ENCODE measurements at regions not wholly inside any gene's neighbourhood (a gene's known extent, or its start where the extent isn't known, plus 50 kb on each side); places are given as distances from the start of the nearest gene placed in this dataset.

GRCh38 chr22:26974034-26974433, 316.6 kb downstream of the MIAT start:
- Histone ChIP-seq H3K9ac (ENCODE audit: low read length) (no peak overlapping the region), H3K9me2 (ENCODE audit: low read depth, low read length) (no peaks in the 10 kb centered on the region), H3K4me2 (ENCODE audit: low read length) (no peak overlapping the region), H3K36me3 (ENCODE audit: insufficient read depth, low read length) (no peaks in the 10 kb centered on the region), H3F3A (ENCODE audit: insufficient read depth, low read length) (no peaks in the 10 kb centered on the region), H3K9me3 (ENCODE audit: low read length) (no peaks in the 10 kb centered on the region), H2AFZ (ENCODE audit: low read length) (no peak overlapping the region), H3K27me3 (ENCODE audit: insufficient read depth, low read length) (no peaks in the 10 kb centered on the region), H3K79me2 (ENCODE audit: insufficient read depth, low read length) (no peaks in the 10 kb centered on the region), H3K27ac (ENCODE audit: low read depth, low read length, poor library complexity, severe bottlenecking) (no peak overlapping the region), H3K4me3 (ENCODE audit: low read depth, low read length, poor library complexity, severe bottlenecking) (no peak overlapping the region), H4K20me1 (ENCODE audit: insufficient read depth, low read length) (no peaks in the 10 kb centered on the region), H3K4me1 (ENCODE audit: insufficient read depth, low read length, severe bottlenecking) (no peaks in the 10 kb centered on the region)
- TF ChIP-seq EZH2 (IDR thresholded peaks at IDR 0.05; ENCODE audit: borderline replicate concordance, low read length): no peak
- TF ChIP-seq CTCF (IDR thresholded peaks at IDR 0.05; ENCODE audit: low read length): no peak

DNA sequence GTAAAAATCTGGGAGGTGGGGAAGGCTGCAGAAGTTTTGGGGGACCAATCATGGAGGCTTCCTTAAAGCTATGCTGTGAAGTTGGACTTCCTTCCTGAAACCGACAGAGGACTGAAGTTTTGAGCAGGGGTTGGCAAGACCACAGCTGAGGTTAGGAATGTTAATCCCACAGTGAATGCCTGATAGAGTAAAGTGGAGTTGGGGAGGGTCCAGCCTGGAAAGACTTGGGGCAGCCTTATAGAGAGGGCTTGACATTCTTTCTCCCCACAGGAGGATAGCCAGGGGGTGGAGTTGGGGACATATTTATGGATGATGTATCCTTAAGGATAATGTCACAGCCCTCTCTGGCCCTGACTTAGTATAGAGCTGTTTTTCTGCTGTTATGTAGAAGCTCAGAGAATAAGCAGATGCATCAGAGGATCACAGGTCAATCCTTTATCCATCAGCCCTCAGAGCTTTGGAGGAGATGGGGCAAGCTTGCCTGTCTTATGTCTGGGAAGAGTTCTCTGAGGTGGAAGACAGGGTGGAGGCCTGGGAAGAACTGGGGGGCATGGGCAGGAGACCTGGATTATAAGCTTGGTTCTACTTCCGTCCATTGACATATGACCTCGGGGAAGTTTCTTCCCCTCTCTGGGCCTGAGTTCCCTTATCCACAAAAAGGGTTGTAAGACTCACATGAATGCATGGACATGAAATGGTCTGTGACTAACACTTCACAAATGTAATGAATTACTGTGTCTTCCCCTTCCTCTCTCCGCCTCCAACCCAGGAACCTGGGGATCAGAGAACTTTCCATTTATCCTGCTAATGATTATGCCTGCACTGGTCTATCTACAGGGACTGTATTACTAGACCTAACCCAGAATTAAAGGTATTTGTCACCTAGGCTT, 317.8 kb downstream of the MIAT start:
- Histone ChIP-seq H3K9me3 (ENCODE audit: low read length) (no peaks in the 10 kb centered on the region), H4K20me1 (ENCODE audit: insufficient read depth, low read length) (no peaks in the 10 kb centered on the region), H3K4me1 (ENCODE audit: insufficient read depth, low read length, severe bottlenecking) (no peaks in the 10 kb centered on the region), H3K36me3 (ENCODE audit: insufficient read depth, low read length) (no peaks in the 10 kb centered on the region), H3K27ac (ENCODE audit: low read depth, low read length, poor library complexity, severe bottlenecking) (no peak overlapping the region), H2AFZ (ENCODE audit: low read length) (no peak overlapping the region), H3K9ac (ENCODE audit: low read length) (no peak overlapping the region), H3K27me3 (ENCODE audit: insufficient read depth, low read length) (no peaks in the 10 kb centered on the region), H3K4me3 (ENCODE audit: low read depth, low read length, poor library complexity, severe bottlenecking) (no peak overlapping the region), H3K9me2 (ENCODE audit: low read depth, low read length) (no peaks in the 10 kb centered on the region), H3K4me2 (ENCODE audit: low read length) (no peak overlapping the region), H3K79me2 (ENCODE audit: insufficient read depth, low read length) (no peaks in the 10 kb centered on the region), H3F3A (ENCODE audit: insufficient read depth, low read length) (no peaks in the 10 kb centered on the region)
- no peak for TF ChIP-seq EZH2 (IDR thresholded peaks at IDR 0.05; ENCODE audit: borderline replicate concordance, low read length)

- Histone ChIP-seq H3K9me2 (ENCODE audit: low read depth, low read length) (no peaks in the 10 kb centered on the region), H3F3A (ENCODE audit: insufficient read depth, low read length) (no peaks in the 10 kb centered on the region), H3K4me2 (ENCODE audit: low read length) (no peak overlapping the region), H3K9ac (ENCODE audit: low read length) (no peak overlapping the region), H3K27me3 (ENCODE audit: insufficient read depth, low read length) (no peaks in the 10 kb centered on the region), H4K20me1 (ENCODE audit: insufficient read depth, low read length) (no peaks in the 10 kb centered on the region), H2AFZ (ENCODE audit: low read length) (no peak overlapping the region), H3K27ac (ENCODE audit: low read depth, low read length, poor library complexity, severe bottlenecking) (no peak overlapping the region), H3K4me1 (ENCODE audit: insufficient read depth, low read length, severe bottlenecking) (no peaks in the 10 kb centered on the region), H3K9me3 (ENCODE audit: low read length) (no peaks in the 10 kb centered on the region), H3K4me3 (ENCODE audit: low read depth, low read length, poor library complexity, severe bottlenecking) (no peak overlapping the region), H3K36me3 (ENCODE audit: insufficient read depth, low read length) (no peaks in the 10 kb centered on the region), H3K79me2 (ENCODE audit: insufficient read depth, low read length) (no peaks in the 10 kb centered on the region)
- TF ChIP-seq CTCF (IDR thresholded peaks at IDR 0.05; ENCODE audit: low read length) (no peak), EZH2 (IDR thresholded peaks at IDR 0.05; ENCODE audit: borderline replicate concordance, low read length) (no peak)
These were observed 318.5 kb downstream of the MIAT start for GRCh38 chr22:26975865-26976264.

Data from OCI-LY1 (cell line).